ENCODE measurements at regions not wholly inside any gene's neighbourhood (a gene's known extent, or its start where the extent isn't known, plus 50 kb on each side); places are given as distances from the start of the nearest gene placed in this dataset.

- H3K27ac ChIP-seq = no peak overlapping the region
- TF ChIP-seq ZFX (IDR thresholded peaks at IDR 0.05; ENCODE audit: borderline replicate concordance) = no peak
- TF ChIP-seq CTCF (IDR thresholded peaks at IDR 0.05) = no peak
These were observed 237.0 kb downstream of the LACC1 start for GRCh38 chr13:44116562-44117332.

GRCh38 chr13:44117351-44117750, 237.6 kb downstream of the LACC1 start:
- TF ChIP-seq ZFX (IDR thresholded peaks at IDR 0.05; ENCODE audit: borderline replicate concordance) = no peak
- TF ChIP-seq CTCF (IDR thresholded peaks at IDR 0.05) = no peak

GRCh38 chr13:44117816-44118215, 238.1 kb downstream of the LACC1 start:
- TF ChIP-seq ZFX (IDR thresholded peaks at IDR 0.05; ENCODE audit: borderline replicate concordance) (no peak), CTCF (IDR thresholded peaks at IDR 0.05) (no peak)
- H3K27ac ChIP-seq = no peak overlapping the region

More at GRCh38 chr13:44117351-44117750, 237.6 kb downstream of the LACC1 start:
- no peak overlapping the region for H3K27ac ChIP-seq

- no peak for TF ChIP-seq CTCF (IDR thresholded peaks at IDR 0.05)
- no peak for TF ChIP-seq ZFX (IDR thresholded peaks at IDR 0.05; ENCODE audit: borderline replicate concordance)
- H3K27ac ChIP-seq = no peak overlapping the region
These were observed 239.2 kb downstream of the LACC1 start for GRCh38 chr13:44118881-44119280.

- no peak overlapping the region for H3K27ac ChIP-seq
- TF ChIP-seq CTCF (IDR thresholded peaks at IDR 0.05) (no peak), ZFX (IDR thresholded peaks at IDR 0.05; ENCODE audit: borderline replicate concordance) (no peak)
These were observed 240.3 kb downstream of the LACC1 start for GRCh38 chr13:44120043-44120442.

GRCh38 chr13:44120849-44121755, 241.4 kb downstream of the LACC1 start:
- TF ChIP-seq CTCF (IDR thresholded peaks at IDR 0.05) (no peak), ZFX (IDR thresholded peaks at IDR 0.05; ENCODE audit: borderline replicate concordance) (no peak)
- H3K27ac ChIP-seq = no peak overlapping the region

GRCh38 chr13:44124352-44124751, 244.6 kb downstream of the LACC1 start:
- TF ChIP-seq ZFX (IDR thresholded peaks at IDR 0.05; ENCODE audit: borderline replicate concordance) (no peak), CTCF (IDR thresholded peaks at IDR 0.05) (no peak)

More at GRCh38 chr13:44124352-44124751, 244.6 kb downstream of the LACC1 start:
- no peak overlapping the region for H3K27ac ChIP-seq

All from 22Rv1 (cell line).